GM12865 (cell line): ENCODE measurements at regions not wholly inside any gene's neighbourhood (a gene's known extent, or its start where the extent isn't known, plus 50 kb on each side); places are given as distances from the start of the nearest gene placed in this dataset.
A peak's percentile ranks its signal among the peaks of the same experiment; 100 is the strongest.

Experiments
- DNase-seq: peaks from one replicate; pipeline ENCODE4 v3.0.0; 2010; ENCODE audit warnings: low read depth
- H3K4me3 ChIP-seq: 2 replicates; pipeline ENCODE4 v1.5.1; 2011; ENCODE audit warnings: mild to moderate bottlenecking, low read depth, low read length, control low read depth
- TF ChIP-seq, protein P1 (sequence below): IDR thresholded peaks from 2 replicates; pipeline ENCODE4 v1.5.1; 2011; ENCODE audit warnings: low read length, control low read depth, low read depth, inconsistent platforms; ENCODE audit not compliant: insufficient read depth; ENCODE audit errors: missing control alignments

DNA sequence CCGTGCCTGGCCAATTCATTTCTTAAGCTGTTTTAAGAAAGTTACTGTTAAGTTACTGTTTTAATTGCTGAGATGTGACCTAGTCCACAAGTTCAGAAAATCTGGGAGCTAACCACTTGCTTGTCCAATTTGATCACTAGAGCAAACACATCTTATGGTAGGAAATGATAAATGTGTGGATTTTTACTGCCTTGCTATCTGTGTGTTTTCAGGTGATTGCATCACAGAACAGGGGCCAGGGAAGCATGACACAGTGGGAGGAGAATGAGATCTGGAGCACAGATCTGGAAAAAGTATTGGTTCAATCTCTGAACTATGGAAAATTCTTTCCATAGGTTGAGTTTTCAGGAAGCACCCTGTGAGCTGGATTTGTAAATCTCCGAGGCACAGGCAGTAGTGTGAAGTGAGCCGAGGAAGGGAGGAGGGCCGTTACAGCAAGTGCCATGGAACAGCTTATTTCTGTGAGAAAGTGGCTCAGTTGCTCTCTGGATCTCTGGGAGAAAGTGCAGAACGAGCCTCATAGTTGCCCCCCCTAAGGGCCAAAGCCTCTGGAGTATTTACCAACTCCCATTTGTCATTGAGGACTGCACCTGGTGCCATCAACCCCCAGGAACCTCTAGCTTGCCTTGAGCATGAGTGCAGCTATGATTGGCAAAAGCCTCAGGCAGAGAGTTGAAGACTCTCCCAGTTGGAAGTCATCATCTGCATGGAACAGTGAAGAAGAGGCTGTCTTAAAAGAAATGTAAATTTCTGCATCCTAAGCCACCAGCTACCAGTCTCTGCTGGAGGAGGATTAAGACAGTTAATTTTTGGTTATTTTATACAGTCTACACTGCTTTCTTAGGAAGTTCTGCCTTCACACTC lies 161.8 kb upstream of the CLINT1 start:
- DNase-seq: no peak
- no peak overlapping the region for H3K4me3 ChIP-seq
- TF ChIP-seq, protein P1, sequence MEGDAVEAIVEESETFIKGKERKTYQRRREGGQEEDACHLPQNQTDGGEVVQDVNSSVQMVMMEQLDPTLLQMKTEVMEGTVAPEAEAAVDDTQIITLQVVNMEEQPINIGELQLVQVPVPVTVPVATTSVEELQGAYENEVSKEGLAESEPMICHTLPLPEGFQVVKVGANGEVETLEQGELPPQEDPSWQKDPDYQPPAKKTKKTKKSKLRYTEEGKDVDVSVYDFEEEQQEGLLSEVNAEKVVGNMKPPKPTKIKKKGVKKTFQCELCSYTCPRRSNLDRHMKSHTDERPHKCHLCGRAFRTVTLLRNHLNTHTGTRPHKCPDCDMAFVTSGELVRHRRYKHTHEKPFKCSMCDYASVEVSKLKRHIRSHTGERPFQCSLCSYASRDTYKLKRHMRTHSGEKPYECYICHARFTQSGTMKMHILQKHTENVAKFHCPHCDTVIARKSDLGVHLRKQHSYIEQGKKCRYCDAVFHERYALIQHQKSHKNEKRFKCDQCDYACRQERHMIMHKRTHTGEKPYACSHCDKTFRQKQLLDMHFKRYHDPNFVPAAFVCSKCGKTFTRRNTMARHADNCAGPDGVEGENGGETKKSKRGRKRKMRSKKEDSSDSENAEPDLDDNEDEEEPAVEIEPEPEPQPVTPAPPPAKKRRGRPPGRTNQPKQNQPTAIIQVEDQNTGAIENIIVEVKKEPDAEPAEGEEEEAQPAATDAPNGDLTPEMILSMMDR: no peak

DNA sequence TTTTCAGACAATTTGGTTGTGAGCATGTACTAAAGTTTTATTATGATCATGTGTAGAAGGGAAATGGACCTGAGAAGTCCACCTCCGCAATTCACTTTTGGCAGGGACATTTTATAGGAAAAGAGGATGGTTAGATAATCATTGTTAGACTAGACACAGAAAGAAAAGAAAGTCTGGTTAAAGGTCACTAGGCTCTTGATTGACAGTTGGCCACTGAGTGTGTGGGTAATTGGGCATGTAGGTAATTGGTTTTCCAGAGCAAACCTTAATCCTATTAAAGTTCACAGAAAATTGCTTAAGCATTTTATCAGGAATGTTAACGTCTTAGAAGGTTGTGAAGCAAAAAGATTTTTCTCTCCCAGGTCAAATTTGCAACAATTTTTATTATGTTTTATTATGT lies 158.5 kb upstream of the CLINT1 start:
- no peak overlapping the region for H3K4me3 ChIP-seq
- TF ChIP-seq, protein P1: no peak
- DNase-seq: no peak

DNA sequence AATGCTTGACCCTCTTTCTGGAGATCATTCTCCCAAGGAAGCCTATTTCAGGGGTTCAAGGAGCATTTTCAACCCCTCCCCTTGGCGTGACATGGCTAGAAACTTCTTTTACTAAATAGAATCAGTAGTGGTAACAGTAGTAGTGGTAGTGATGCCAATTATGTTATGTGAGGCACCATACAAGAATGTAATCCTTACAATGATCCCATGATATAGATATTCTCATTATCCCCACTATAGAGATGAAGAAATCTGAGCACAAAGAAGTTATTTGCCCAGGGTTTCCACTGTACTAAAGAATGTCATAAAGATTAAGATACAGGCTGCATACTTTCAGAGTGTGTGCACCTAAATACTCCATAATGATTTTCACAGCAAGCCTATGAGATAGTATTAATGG lies 155.4 kb upstream of the CLINT1 start:
- TF ChIP-seq, protein P1: no peak
- DNase-seq: no peak
- no peak overlapping the region for H3K4me3 ChIP-seq

DNA sequence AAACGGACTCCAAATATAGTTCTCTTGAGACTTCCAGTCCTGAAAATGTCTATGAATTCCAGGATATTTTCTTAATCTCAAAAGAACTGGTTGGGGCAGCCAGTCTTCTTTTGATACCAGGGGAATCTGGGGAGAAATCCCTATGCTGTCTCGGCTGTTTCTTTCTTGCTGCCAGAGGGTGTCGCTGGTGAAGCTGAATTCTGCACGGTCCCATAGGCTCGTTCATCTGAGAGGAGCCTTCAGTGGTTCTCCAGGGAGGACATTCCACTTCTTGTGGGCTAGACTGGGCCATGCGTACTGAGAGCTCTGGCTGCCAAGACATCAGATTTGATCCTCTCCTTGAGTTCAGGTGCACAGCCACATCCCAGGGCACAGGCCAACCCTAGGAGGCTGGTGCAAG lies 155.0 kb upstream of the CLINT1 start:
- TF ChIP-seq, protein P1: peak; percentile 32
- H3K4me3 ChIP-seq: no peak overlapping the region
- DNase-seq: peak; percentile 21

DNA sequence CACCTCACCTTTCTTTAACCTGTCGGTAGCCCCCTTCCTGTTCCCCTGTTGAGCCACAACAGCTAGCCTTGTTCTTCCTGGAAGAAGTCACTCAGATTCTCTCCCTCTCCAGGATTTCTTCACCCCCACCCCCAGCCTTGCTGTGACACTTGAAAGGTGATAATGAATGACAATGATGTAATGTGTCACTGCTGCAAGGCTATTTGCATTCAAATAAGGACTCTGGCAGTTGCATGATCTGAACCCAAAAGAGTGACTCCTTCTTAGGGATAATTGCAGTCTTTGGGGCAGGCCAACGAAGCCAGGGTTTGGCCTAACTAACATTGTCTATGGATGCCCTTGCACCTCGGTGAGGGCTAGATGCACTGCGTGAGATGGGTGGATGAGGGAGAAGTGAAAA lies 154.4 kb upstream of the CLINT1 start:
- TF ChIP-seq, protein P1: no peak
- H3K4me3 ChIP-seq: no peak overlapping the region
- DNase-seq: no peak

DNA sequence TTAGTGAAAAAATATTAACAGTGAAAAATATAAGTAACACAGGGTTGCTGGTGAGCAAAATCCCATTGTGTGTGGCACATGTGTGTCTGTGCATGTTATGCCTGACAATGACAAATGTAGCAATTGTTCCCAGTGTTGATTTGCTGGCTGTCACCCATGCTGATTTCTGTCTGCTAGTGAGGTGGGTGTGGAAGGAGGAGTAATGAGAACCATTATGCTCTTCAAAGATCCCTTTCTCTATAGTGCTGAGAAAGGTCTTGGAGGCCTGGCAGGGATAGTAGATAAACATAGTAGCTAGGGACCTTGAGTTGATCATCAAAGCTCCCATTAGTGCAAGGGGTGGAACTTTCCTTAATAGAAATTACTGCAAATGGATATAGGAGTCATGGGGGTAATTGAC lies 152.5 kb upstream of the CLINT1 start:
- TF ChIP-seq, protein P1: no peak
- no peak overlapping the region for H3K4me3 ChIP-seq
- DNase-seq: no peak

DNA sequence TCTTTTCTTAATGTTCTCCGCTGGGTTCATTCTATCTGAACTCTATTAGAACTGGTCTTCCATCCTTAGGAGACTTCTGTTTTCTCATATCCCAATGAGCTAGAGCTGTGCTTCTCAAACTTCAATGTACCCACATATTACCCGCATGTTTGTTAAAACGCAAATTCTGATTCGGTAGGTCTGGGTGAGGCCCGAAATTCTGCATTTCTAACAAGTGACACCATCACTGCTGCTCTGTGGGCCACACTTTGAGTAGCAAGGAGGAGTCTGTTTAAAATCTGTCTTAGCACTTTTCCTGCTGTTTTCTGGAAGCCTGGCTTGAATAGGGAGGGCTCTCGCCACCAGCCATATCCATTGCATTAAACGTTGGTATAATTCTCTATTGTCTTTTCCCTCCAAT lies 151.9 kb upstream of the CLINT1 start:
- no peak overlapping the region for H3K4me3 ChIP-seq
- TF ChIP-seq, protein P1: no peak
- DNase-seq: no peak
